SW480 (cell line): ENCODE measurements at regions not wholly inside any gene's neighbourhood (a gene's known extent, or its start where the extent isn't known, plus 50 kb on each side); places are given as distances from the start of the nearest gene placed in this dataset.

Experiments
- DNase-seq: peaks from one replicate; pipeline ENCODE4 v3.0.0-alpha.2; 2016; ENCODE audit warnings: low spot score

DNA sequence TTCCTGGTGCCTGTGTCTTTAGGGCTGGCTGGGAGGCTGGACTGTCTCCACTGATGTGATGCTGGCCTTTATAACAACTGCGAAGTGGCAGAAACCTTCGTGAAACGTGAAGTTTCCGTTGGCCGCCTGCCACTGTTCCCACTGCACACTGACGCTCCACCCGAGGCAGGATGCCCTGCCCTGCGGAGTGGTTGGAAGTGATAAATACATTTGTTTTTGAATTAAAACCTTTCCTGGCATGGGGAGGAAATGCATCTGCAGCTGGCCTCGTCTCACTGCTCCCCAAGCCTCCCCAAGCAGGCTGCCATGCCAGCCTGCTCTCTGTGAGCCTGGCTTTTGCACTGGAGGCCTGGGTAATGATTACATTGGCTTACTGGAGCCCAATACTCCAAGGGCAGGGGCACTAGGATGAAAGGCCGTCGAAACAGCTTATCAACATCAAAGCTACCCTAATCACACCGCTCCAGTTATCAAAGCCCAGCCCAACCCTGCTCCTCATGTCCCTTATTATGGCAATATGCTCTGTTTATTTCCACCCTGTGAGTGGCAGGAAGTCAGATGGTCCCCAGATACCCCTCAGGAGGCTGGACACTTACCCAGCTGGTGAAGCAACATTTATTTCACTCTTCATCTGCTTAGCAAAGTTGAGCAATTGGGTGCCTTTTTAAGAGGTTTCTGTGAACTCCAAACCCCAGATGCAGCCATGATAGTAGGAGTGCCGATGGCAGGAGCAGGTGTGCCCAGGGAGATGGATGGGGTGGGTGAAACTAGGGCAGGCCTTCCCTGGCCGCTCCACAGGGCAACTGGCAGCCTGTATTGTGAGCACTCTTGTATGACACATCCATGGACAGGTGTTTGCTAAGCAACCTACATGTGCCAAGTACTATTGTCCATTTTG, 97.4 kb upstream of the ITGA6 start:
- DNase-seq = peak; percentile 83

- DNase-seq = no peak
Observed at GRCh38 chr2:172332507-172332906, 94.9 kb upstream of the ITGA6 start.

- no peak for DNase-seq
Observed at GRCh38 chr2:172333235-172333977, 94.0 kb upstream of the ITGA6 start.

- DNase-seq = no peak
Observed at GRCh38 chr2:172333978-172334330, 93.4 kb upstream of the ITGA6 start.

DNA sequence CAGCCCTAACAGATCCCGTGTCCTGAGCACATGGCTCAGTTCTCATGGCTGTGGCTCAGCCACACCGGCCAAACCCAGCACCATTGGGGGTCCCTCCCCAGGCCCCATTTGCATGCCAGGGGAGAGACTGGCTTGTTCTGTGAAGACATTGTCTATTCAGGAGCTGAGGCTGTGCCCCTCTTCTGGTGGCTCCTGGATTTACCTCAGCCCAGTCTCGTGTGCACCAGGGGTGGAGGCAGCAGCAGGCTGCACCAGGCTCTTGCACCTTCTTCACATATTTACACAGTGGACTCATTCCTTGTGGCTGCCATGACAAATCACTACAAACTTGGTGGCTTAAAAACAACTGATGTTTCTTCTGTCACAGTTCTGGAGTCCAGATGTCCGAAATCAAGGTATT, 92.4 kb upstream of the ITGA6 start:
- no peak for DNase-seq

DNA sequence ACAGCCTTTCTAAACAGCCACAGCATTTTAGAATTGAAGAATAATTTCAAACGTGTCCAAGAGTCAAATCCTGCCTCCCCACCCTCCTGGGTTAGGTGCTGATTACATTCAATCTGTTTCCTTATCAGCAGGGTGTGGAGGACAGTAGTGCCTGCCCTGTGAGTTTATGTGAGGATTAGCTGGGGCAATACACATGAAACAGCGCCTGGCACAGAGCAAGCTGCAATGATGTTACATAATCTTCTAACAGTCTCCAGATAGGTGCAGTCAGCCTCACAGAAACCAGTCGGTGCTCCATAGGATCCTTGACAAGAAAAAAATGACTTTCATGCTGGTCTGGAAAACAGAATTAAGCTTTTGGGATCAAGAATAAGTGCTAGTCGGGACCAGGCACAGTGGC, 91.7 kb upstream of the ITGA6 start:
- DNase-seq = no peak

- no peak for DNase-seq
Observed at GRCh38 chr2:172336681-172337080, 90.7 kb upstream of the ITGA6 start.

GRCh38 chr2:172339371-172340010, 87.9 kb upstream of the ITGA6 start:
- peak; percentile 68 for DNase-seq

- DNase-seq = peak; percentile 41
Observed at GRCh38 chr2:172340394-172340793, 87.0 kb upstream of the ITGA6 start.

DNA sequence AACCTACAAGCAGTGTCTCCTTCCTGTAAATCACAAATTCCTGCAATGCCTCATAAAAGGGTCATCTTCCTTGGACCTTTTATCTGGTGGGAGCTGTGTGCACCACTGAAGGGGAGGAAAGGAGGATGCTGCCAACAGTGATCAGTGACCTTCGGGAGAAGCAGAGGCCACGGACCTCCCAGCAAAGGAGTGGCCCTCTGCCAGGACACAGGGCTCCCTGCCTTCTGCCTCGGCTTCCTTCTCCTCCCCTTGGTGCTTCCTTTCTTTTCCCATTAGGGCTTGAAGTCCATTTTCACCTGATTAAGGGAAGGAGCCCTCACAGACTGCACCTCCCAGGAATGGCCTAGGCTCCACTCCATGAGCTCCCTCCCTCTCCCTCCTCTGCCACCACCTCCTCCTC, 85.3 kb upstream of the ITGA6 start:
- DNase-seq = no peak

DNA sequence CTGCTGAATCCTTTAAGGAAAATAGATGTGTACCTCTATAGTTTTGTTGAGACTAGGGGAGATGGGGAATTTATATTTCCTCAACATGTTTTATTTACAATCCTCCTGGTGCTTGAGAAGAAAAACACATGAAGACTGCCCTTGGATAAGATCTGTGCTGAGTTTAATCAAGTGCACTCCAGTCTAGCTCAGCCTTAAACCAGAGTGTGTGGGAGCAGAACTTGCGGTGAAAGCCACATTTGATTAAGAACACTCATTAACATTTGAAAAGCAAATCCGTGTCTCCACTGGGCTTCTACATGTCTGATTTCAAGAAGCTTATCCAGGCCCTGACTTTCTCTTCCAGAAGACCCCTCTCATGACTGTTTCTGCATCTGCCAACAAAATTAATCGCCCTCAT, 84.8 kb upstream of the ITGA6 start:
- no peak for DNase-seq

DNA sequence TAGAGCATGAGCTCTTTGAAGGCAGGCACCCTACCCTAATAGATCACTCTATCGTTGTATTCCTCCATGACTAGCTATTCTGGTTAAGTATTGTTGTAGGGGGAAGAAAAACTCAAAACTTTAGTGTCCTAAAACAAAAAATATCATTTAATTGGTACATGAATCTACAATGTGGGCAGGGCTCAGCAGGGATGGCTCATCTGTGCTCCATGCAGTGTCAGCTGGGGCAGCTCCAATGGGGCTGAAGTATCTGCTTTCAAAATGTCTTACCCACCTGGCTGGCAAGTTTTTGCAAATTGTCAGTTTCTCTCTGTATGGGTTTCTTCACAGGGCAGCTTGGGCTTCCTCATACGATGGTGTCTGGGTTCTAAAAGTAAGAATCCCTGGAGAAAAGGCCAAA, 83.2 kb upstream of the ITGA6 start:
- DNase-seq = no peak

DNA sequence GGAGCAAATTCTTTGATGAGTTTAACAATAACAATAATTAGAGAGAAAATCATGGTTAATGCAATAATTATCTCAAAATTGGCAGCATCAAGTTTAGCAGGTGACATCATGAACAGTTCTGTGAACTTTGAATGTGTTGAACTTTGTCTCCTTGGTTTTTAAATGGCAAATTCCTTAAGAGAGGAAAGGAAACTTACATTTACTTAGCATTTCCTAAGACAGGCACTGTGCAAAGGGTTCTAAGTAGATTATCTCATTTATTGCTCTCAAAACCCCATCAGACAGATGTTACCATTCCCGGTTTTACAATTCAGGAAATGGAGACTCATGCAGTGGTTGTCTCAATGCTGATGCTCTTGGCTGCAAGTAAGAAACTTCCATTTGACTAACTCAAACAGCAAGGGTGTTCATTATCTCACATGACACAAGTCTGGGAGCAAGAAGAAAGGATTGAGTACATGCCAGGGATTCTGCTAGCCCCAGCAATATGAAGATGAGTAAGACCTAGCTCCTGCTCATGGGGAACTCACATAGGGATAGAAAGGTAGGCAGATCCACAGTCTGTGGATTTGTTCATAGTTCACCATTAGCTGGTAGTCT, 81.3 kb upstream of the ITGA6 start:
- no peak for DNase-seq

DNA sequence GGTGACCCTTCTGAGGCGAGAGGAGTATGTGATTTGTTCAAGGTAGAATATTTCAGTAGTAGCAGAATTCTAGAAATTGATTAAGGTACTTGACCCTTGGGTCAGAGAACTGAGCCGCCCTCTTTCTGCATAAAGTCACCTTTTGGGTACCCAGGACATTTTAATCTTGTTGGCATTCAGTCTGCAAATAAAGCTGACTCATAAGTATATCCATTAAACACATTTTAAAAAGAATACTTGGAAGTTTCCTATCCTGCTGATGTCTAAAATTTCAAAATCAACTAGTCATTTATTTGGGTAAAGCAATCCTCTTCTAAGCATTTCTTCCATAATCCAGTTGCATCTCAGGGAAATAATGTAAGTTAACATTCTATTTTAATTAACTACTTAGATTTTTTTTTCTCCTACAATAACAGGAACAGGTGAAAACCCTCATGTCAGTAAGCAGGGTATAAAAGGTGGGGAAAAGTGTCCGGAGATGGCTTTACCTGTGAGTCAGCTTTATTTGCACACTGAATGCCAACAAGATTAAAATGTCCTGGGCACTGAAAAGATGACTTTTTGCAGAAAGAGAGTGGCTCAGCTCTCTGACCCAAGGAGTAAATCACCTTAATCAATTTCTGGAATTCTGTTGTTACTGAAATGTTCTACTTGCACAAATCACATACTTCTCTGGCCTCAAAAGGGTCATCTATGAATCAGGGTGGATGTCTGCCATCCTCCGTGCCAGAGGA, 78.7 kb upstream of the ITGA6 start:
- no peak for DNase-seq

- no peak for DNase-seq
Observed at GRCh38 chr2:172350839-172351479, 76.4 kb upstream of the ITGA6 start.

DNA sequence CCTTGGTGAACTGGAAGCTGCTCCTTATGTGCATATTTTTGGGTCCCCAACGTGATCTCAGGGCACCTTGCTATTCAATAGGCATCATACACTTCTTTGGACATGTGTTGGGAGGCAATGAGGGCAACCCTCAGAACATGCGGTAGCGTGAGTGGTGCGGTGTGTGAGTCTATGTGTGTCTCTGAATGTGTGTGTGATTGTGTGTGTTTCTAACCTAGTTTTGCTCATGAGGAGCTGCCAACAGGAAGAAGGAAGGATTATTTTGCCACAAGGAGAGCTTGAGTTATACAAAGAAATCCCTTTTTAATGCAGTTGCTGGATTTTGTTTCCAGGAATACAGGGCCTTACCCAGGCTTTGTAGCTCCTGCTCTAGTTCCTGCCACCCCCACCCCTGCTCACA, 75.8 kb upstream of the ITGA6 start:
- DNase-seq = no peak

DNA sequence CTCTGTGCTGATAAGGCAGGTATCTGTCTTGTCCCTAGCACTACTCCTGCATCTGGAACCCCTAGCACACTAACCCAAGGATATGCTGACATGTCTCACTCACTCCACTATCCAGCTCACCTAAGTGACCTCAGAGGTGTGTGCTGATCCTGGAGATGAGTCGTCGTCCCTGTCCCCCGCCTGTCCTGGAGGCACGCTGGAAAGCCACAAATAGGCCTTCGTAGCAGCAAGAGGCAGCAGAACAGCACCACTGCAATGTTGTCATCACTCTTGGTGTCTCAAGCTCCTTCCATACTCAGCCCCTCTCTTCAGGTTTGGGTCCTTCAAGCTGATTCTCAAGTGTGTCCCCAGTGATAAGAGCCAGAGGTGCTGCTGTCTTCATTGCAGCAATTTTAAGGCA, 73.0 kb upstream of the ITGA6 start:
- no peak for DNase-seq

- DNase-seq = no peak
Observed at GRCh38 chr2:172357442-172357841, 69.9 kb upstream of the ITGA6 start.

DNA sequence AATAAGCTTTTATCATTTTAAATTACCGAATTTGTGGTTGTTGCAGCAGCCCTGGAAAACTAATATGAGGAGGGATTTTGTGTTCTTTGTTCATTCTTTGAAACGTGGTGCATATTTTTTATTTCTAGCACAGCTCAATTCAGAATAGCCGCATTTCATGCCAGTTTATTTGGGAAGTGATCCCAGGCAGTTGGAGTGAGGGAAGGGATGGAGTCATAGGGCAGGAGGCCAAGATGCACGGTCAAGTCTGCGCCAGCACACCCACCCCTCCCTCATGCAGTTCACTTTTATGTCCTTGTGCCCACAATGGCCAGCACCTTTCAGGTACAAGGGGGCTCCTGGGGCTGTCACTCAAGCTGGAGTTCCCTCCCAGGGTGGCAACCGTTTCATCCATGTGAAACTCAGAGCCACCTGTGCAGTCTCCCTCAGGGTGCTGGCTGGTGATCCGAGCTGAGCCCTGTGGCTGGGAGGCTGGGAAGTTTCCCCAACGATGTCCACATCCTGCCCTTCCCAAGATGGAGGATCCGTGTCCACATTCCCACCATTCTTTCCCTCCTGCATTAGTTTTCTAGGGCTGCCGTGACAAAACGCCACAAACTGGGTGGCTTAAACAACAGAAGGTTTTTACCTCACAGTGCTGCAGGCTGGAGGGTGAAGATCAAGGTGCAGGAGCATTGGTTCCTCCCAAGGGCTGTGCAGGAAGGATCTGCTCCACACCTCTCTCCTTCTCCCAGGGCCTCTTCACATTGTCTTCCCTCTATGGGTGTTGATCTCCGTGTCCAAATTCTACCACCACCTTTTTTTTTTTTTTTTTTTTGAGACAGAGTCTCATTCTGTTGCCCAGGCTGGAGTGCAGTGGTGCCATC, 68.5 kb upstream of the ITGA6 start:
- DNase-seq = no peak

DNA sequence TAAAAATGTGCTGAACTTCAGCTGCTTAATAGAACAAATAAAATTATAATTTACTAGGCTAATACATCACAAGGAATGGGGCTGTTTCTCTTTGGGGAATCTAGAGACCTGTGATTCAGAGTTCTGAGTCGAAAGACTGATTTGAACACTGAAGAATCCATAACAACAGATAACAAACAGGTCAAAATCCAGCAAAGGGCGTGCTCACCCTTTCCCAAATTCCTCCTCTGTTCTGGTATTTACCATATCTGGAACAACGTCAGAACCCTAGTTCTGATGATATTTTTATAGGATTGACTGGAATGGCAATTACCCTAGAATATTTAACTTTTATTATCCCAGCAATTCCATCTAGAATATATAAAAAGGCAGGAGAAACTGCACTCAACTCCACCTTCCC, 66.0 kb upstream of the ITGA6 start:
- DNase-seq = no peak
